DND-41 (cell line): ENCODE measurements at regions not wholly inside any gene's neighbourhood (a gene's known extent, or its start where the extent isn't known, plus 50 kb on each side); places are given as distances from the start of the nearest gene placed in this dataset.

Experiments used
- EZH2 ChIP-seq: IDR thresholded peaks from 3 replicates; pipeline ENCODE4 v1.6.1; 2012; ENCODE audit warnings: borderline replicate concordance, low read depth, mild to moderate bottlenecking, moderate library complexity, low read length, inconsistent platforms; ENCODE audit not compliant: severe bottlenecking
- TF ChIP-seq, protein P1 (sequence below): IDR thresholded peaks from 2 replicates; pipeline ENCODE4 v1.5.1; 2012; ENCODE audit warnings: borderline replicate concordance, low read length, moderate library complexity, mild to moderate bottlenecking; ENCODE audit not compliant: poor library complexity, severe bottlenecking; ENCODE audit errors: extremely low read depth

DNA sequence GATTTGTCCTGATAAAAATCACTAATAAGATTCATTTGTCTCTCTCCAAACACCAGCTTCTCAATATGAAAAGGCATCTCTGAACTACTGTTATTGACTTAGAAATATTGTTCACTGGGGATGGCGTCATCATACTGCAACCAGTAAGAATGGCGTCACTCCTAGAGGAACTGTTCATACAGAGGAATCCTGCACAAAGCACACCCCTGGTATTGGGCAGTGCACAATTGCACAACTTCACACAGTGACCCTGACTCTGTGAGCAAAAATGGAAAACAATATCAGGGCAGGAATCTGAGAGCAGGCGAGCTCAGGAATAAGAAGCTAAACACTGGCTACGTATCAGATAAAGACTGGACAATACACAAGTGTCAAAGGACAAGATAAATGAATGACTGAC, 66.7 kb upstream of the PNPLA4 start:
- TF ChIP-seq, protein P1, sequence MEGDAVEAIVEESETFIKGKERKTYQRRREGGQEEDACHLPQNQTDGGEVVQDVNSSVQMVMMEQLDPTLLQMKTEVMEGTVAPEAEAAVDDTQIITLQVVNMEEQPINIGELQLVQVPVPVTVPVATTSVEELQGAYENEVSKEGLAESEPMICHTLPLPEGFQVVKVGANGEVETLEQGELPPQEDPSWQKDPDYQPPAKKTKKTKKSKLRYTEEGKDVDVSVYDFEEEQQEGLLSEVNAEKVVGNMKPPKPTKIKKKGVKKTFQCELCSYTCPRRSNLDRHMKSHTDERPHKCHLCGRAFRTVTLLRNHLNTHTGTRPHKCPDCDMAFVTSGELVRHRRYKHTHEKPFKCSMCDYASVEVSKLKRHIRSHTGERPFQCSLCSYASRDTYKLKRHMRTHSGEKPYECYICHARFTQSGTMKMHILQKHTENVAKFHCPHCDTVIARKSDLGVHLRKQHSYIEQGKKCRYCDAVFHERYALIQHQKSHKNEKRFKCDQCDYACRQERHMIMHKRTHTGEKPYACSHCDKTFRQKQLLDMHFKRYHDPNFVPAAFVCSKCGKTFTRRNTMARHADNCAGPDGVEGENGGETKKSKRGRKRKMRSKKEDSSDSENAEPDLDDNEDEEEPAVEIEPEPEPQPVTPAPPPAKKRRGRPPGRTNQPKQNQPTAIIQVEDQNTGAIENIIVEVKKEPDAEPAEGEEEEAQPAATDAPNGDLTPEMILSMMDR: no peak
- TF ChIP-seq EZH2: no peak
